ENCODE measurements at regions not wholly inside any gene's neighbourhood (a gene's known extent, or its start where the extent isn't known, plus 50 kb on each side); places are given as distances from the start of the nearest gene placed in this dataset.

DNA sequence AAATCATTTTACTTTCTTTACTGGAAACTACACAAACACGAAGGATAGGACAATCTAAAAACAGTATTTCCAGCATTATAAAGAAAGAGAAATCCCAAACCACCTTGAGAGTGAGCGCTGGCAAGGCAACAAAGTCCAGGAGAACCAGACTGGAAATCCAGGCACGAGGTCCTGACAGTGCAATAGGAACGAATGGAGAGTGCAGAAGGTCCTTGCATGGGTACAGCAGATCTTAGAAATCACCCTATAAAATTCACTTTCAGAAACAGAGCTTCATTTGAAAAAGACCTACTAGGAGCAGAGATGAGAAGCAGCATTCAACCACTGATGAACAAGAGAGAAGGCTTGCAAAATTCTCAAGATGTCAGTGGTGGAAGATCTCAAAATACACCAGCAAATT lies 133.7 kb upstream of the ST8SIA4 start:
- TF ChIP-seq, protein P1, sequence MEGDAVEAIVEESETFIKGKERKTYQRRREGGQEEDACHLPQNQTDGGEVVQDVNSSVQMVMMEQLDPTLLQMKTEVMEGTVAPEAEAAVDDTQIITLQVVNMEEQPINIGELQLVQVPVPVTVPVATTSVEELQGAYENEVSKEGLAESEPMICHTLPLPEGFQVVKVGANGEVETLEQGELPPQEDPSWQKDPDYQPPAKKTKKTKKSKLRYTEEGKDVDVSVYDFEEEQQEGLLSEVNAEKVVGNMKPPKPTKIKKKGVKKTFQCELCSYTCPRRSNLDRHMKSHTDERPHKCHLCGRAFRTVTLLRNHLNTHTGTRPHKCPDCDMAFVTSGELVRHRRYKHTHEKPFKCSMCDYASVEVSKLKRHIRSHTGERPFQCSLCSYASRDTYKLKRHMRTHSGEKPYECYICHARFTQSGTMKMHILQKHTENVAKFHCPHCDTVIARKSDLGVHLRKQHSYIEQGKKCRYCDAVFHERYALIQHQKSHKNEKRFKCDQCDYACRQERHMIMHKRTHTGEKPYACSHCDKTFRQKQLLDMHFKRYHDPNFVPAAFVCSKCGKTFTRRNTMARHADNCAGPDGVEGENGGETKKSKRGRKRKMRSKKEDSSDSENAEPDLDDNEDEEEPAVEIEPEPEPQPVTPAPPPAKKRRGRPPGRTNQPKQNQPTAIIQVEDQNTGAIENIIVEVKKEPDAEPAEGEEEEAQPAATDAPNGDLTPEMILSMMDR (IDR thresholded peaks at IDR 0.05) = no peak
- no peak for TF ChIP-seq POLR2A (IDR thresholded peaks at IDR 0.05)

All from testis (tissue), 2 donors.